Fibroblast of lung (primary cell): ENCODE measurements at regions not wholly inside any gene's neighbourhood (a gene's known extent, or its start where the extent isn't known, plus 50 kb on each side); places are given as distances from the start of the nearest gene placed in this dataset.

ENCODE experiments used
- DNase-seq, 2 donors: peaks; one replicate each; pipeline versions ENCODE4 v3.0.0 to v3.0.0-alpha.2; 2010; ENCODE audit warnings: low read depth in 2 of 2
- H2AFZ ChIP-seq: 2 replicates; pipeline ENCODE4 v1.5.1; 2012; ENCODE audit warnings: low read length, control low read depth, inconsistent platforms
- H3K27ac ChIP-seq: 2 replicates; pipeline ENCODE4 v1.5.1; 2011; ENCODE audit warnings: low read length, control low read depth; ENCODE audit not compliant: insufficient read depth
- H3K27me3 ChIP-seq: 2 replicates; pipeline ENCODE4 v1.5.1; 2011; ENCODE audit warnings: mild to moderate bottlenecking, low read length; ENCODE audit not compliant: control insufficient read depth, insufficient read depth
- H3K36me3 ChIP-seq: 2 replicates; pipeline ENCODE4 v1.5.1; 2011; ENCODE audit warnings: low read length; ENCODE audit not compliant: control insufficient read depth, insufficient read depth
- H3K4me1 ChIP-seq: 2 replicates; pipeline ENCODE4 v1.5.1; 2011; ENCODE audit warnings: low read length; ENCODE audit not compliant: control insufficient read depth, insufficient read depth; ENCODE audit errors: extremely low read depth
- H3K4me2 ChIP-seq: 2 replicates; pipeline ENCODE4 v1.5.1; 2011; ENCODE audit warnings: low read length, control low read depth; ENCODE audit not compliant: insufficient read depth; ENCODE audit errors: extremely low read depth
- H3K4me3 ChIP-seq, 4 experiments: fragments of 200-600 bp in 1 of 4; sonication (generic) in 1 of 4; replicated peaks in 1 of 4; 2 replicates each; pipeline ENCODE4 v1.5.1; 2011 to 2016; ENCODE audit warnings: low read length in 4 of 4, low read depth in 3 of 4, mild to moderate bottlenecking in 3 of 4, control low read depth in 2 of 4, inconsistent platforms in 1 of 4, mixed read lengths in 1 of 4; ENCODE audit not compliant: insufficient read depth in 1 of 4; ENCODE audit errors: control extremely low read depth in 1 of 4
- H3K79me2 ChIP-seq: 2 replicates; pipeline ENCODE4 v1.5.1; 2012; ENCODE audit warnings: mild to moderate bottlenecking, low read length, inconsistent platforms; ENCODE audit not compliant: control insufficient read depth, insufficient read depth
- H3K9ac ChIP-seq: 2 replicates; pipeline ENCODE4 v1.5.1; 2011; ENCODE audit warnings: mild to moderate bottlenecking, low read length, control low read depth; ENCODE audit not compliant: insufficient read depth
- H3K9me3 ChIP-seq: 2 replicates; pipeline ENCODE4 v1.5.1; 2012; ENCODE audit warnings: low read depth, low read length; ENCODE audit not compliant: control insufficient read depth, insufficient read depth
- H4K20me1 ChIP-seq: 2 replicates; pipeline ENCODE4 v1.5.1; 2011; ENCODE audit warnings: low read length; ENCODE audit not compliant: control insufficient read depth, insufficient read depth; ENCODE audit errors: extremely low read depth
- EZH2 ChIP-seq: IDR thresholded peaks from 2 replicates; pipeline ENCODE4 v1.5.1; 2012; ENCODE audit warnings: low read length, control low read depth, mild to moderate bottlenecking; ENCODE audit errors: missing control alignments
- TF ChIP-seq, protein P1 (sequence below), 2 donors: IDR thresholded peaks in 1 of 2; conservative IDR thresholded peaks in 1 of 2; 1 replicate in 1 of 2; 2 replicates in 1 of 2; pipeline ENCODE4 v1.5.1; 2011 to 2012; ENCODE audit warnings: low read length in 2 of 2, control low read depth in 1 of 2, inconsistent platforms in 1 of 2, low read depth in 1 of 2, mild to moderate bottlenecking in 1 of 2

DNA sequence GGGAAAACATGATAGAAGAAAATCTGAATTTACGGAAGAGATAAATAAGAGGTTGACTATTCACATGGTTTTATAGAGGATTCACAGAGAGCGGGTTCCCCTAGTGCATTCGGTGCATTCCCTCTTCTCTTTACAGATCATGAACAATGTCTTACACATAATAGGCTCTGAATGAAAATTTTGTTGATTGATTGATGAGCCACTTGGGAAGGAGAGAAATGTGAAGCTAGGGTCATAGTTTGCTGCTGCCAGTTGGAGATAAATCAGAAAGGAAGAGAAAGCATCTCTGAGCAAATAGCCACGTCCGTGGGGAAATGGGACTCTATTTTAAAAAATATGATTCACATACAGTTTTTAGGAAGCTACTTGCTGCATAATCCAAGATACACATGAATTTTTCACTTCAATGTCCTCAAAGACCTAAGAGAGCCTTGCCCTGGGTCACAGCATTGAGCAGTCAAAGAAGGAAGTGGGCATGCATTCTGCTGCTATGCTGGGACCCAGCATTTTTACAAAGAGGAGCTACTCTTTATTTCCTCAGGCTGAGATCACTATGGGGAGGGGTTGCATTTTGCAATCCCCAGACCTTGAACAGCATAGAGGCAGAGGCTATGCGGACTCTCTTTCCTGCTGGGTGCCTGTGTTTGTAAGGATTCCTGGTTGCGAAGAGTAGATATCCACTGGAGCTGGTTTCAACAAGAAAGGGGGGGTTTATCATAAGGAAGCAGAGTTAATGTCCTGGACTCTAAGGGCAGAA, 395.3 kb downstream of the TSN start:
- DNase-seq: no peak
- TF ChIP-seq, protein P1, sequence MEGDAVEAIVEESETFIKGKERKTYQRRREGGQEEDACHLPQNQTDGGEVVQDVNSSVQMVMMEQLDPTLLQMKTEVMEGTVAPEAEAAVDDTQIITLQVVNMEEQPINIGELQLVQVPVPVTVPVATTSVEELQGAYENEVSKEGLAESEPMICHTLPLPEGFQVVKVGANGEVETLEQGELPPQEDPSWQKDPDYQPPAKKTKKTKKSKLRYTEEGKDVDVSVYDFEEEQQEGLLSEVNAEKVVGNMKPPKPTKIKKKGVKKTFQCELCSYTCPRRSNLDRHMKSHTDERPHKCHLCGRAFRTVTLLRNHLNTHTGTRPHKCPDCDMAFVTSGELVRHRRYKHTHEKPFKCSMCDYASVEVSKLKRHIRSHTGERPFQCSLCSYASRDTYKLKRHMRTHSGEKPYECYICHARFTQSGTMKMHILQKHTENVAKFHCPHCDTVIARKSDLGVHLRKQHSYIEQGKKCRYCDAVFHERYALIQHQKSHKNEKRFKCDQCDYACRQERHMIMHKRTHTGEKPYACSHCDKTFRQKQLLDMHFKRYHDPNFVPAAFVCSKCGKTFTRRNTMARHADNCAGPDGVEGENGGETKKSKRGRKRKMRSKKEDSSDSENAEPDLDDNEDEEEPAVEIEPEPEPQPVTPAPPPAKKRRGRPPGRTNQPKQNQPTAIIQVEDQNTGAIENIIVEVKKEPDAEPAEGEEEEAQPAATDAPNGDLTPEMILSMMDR (conservative IDR thresholded peaks at IDR 0.05 in 1 of 2, IDR thresholded peaks at IDR 0.05 in 1 of 2; ENCODE audit: low read depth in 1 of 2, low read length in 2 of 2): no peak
- no peak for TF ChIP-seq EZH2
- Histone ChIP-seq H3K4me1 (no peaks in the 10 kb centered on the region), H3K9me3 (no peaks in the 10 kb centered on the region), H3K27me3 (no peaks in the 10 kb centered on the region), H3K4me3 (no peak overlapping the region), H3K4me2 (no peak overlapping the region), H2AFZ (no peak overlapping the region), H4K20me1 (no peaks in the 10 kb centered on the region), H3K9ac (no peak overlapping the region), H3K27ac (no peak overlapping the region), H3K36me3 (no peaks in the 10 kb centered on the region), H3K79me2 (no peaks in the 10 kb centered on the region)

DNA sequence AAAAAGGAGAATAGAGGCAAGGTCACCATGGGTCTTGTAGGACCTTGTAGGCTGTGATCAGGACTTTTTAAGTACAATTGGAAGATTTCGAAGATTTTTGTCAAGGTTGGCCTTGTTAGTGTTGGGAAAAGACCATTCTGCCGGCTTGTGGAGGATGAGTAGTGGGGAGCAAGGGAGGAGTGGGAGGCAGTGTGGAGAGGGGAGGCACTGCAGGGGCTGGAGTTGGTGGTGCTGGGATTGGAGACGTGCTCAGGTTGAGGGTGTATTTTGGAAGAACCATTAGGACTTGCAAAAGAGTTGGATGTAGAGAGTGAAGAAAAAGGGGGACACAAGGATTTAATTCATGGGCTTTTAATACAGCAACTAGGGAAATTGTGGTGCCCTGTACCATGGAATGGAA, 397.1 kb downstream of the TSN start:
- H2AFZ ChIP-seq: no peak overlapping the region
- no peak overlapping the region for H3K4me3 ChIP-seq
- no peaks in the 10 kb centered on the region for H3K27me3 ChIP-seq
- H3K36me3 ChIP-seq: no peaks in the 10 kb centered on the region
- no peaks in the 10 kb centered on the region for H3K9me3 ChIP-seq
- DNase-seq: no peak
- no peak overlapping the region for H3K9ac ChIP-seq
- no peaks in the 10 kb centered on the region for H3K4me1 ChIP-seq
- no peaks in the 10 kb centered on the region for H3K79me2 ChIP-seq
- no peak overlapping the region for H3K27ac ChIP-seq
- TF ChIP-seq, protein P1 (conservative IDR thresholded peaks at IDR 0.05 in 1 of 2, IDR thresholded peaks at IDR 0.05 in 1 of 2; ENCODE audit: low read depth in 1 of 2, low read length in 2 of 2): no peak
- TF ChIP-seq EZH2: no peak
- no peaks in the 10 kb centered on the region for H4K20me1 ChIP-seq
- no peak overlapping the region for H3K4me2 ChIP-seq

DNA sequence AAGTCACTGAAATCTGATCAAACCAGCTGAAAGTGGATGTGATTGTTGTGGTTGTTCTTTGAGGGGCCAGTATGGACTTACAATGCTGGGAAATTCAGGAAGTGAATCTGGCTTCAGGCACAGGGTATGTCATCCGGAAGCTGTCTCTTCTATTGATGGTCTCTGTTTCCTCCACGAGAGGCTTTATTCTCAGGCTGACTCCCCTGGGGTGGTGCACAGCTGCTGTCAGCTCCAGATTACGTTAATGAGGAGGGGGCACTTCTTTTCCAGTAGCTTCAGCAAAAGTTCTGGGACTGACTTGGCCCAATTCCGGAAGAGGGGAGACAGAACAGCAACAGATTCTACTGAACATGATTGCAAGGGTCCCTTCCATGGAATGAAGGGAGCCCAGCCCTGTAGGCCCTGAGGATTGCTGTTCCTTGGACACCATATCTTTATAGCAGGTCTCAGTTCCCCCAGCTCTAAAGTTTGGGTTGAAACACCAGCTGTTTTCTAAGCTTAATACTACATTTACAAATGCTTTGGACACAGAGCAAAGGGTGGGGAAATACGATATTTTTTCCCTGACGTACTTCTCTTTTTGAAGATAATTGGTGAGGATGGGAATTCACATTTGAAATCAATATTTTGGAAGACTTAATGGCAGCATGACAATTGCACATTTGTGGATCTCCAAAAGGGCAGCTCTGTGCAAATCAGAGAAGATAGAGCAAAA, 400.9 kb downstream of the TSN start:
- Histone ChIP-seq H3K4me3 (no peak overlapping the region), H3K4me1 (no peaks in the 10 kb centered on the region), H3K9me3 (no peaks in the 10 kb centered on the region), H3K27ac (no peak overlapping the region), H3K9ac (no peak overlapping the region), H3K4me2 (no peak overlapping the region), H3K36me3 (no peaks in the 10 kb centered on the region), H2AFZ (no peak overlapping the region), H4K20me1 (no peaks in the 10 kb centered on the region), H3K79me2 (no peaks in the 10 kb centered on the region), H3K27me3 (no peaks in the 10 kb centered on the region)
- TF ChIP-seq, protein P1 (conservative IDR thresholded peaks at IDR 0.05 in 1 of 2, IDR thresholded peaks at IDR 0.05 in 1 of 2; ENCODE audit: low read depth in 1 of 2, low read length in 2 of 2): no peak
- no peak for TF ChIP-seq EZH2
- DNase-seq: no peak
